Body of pancreas (tissue), 4 donors: ENCODE measurements at regions not wholly inside any gene's neighbourhood (a gene's known extent, or its start where the extent isn't known, plus 50 kb on each side); places are given as distances from the start of the nearest gene placed in this dataset.

Experiments used
- POLR2A ChIP-seq, 3 donors: fragments of 450-650 bp; IDR thresholded peaks; one replicate each; pipeline ENCODE4 v1.6.1; 2016; ENCODE audit warnings: antibody characterized with exemption in 3 of 3, mild to moderate bottlenecking in 2 of 3
- TF ChIP-seq, protein P1 (sequence below), 7 experiments: fragments of 450-650 bp in 4 of 7; fragments of 200-600 bp in 3 of 7; sonication (generic) in 3 of 7; IDR thresholded peaks; one replicate each; pipeline ENCODE4 v1.5.1; 2016 to 2019; ENCODE audit warnings: antibody characterized with exemption in 7 of 7

DNA sequence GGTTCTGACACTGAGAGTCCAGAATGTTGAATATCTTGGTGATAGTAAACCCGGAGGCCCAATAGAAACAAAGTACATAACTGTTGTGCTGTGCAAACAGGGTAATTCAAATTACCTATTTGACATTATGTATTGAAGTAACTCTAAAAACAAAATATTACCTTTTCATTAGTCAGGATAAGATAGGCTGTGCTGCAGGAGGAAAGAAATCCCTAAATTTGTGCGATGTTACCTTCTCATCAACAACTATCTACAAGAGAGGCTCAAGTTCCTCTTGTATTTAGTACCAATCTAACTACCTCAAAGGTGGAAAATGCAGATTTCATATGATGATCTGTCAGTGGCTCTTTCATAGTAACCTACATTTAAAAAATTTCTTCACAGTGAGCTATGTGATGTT, 367.2 kb downstream of the ZFHX3 start:
- TF ChIP-seq, protein P1, sequence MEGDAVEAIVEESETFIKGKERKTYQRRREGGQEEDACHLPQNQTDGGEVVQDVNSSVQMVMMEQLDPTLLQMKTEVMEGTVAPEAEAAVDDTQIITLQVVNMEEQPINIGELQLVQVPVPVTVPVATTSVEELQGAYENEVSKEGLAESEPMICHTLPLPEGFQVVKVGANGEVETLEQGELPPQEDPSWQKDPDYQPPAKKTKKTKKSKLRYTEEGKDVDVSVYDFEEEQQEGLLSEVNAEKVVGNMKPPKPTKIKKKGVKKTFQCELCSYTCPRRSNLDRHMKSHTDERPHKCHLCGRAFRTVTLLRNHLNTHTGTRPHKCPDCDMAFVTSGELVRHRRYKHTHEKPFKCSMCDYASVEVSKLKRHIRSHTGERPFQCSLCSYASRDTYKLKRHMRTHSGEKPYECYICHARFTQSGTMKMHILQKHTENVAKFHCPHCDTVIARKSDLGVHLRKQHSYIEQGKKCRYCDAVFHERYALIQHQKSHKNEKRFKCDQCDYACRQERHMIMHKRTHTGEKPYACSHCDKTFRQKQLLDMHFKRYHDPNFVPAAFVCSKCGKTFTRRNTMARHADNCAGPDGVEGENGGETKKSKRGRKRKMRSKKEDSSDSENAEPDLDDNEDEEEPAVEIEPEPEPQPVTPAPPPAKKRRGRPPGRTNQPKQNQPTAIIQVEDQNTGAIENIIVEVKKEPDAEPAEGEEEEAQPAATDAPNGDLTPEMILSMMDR (IDR thresholded peaks at IDR 0.05): no peak
- no peak for TF ChIP-seq POLR2A (IDR thresholded peaks at IDR 0.05)
